ENCODE measurements at regions not wholly inside any gene's neighbourhood (a gene's known extent, or its start where the extent isn't known, plus 50 kb on each side); places are given as distances from the start of the nearest gene placed in this dataset.

DNA sequence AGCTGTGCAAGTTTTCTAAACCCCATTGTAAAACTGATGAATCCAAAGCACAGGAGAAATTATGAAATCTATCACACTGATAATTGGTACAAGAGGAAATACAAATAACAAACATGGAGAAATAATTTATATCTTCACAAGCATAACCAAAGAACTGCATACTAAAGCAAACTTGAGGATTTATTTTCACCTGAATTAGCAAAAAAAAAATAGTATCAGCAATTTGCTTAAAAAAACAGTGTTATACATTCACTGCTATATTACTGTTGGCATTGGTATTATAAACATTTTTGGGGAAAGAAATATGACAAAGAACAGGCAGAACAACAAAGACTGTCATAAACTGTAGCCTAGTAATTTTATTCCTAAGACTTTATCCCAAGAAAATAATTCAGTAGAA, 230.8 kb upstream of the NRP1 start:
- Histone ChIP-seq H3K4me1 (ENCODE audit: control insufficient read depth, insufficient read depth, low read length) (peaks cover 2% of the 10 kb centered on the region), H3K27me3 (ENCODE audit: control insufficient read depth, insufficient read depth) (no peaks in the 10 kb centered on the region), H3K4me3 (ENCODE audit: low read length) (no peak overlapping the region), H3K9me3 (ENCODE audit: control insufficient read depth, low read length) (no peaks in the 10 kb centered on the region), H3K27ac (ENCODE audit: low read length) (no peak overlapping the region)
- ATAC-seq: no peak
- DNase-seq: no peak
- intact Hi-C loops (cut with DNase I): no loop called here

DNA sequence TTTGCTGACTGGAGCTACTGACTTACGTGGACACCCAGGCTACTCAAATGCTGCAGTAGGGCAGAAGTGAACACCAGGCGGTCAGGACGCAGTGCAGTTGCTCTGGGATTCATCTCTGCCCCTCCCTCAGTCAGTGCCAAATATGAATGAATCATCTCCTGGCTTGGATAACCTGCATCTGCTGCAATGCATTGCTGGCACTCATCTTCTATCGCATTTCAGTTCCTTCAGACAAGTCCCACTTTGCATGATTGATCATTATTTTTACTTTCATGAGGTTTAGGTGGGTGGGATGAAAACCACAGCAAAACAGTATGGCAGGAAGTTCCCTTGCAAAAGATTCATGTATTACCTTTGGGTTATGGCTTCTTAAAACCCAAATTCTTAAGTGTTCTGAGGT, 224.6 kb upstream of the NRP1 start:
- intact Hi-C loops (cut with DNase I): no loop called here
- H3K27me3 ChIP-seq (ENCODE audit: control insufficient read depth, insufficient read depth): no peaks in the 10 kb centered on the region
- 57% methylated on average over 4 of the region's 4 CpGs for WGBS
- peak in 1 of 2 donors; percentile 63 for ATAC-seq
- H3K4me3 ChIP-seq (ENCODE audit: low read length): no peak overlapping the region
- no peaks in the 10 kb centered on the region for H3K9me3 ChIP-seq (ENCODE audit: control insufficient read depth, low read length)
- no peak overlapping the region for H3K27ac ChIP-seq (ENCODE audit: low read length)
- no peaks in the 10 kb centered on the region for H3K4me1 ChIP-seq (ENCODE audit: control insufficient read depth, insufficient read depth, low read length)
- peak in 2 of 3 donors; percentile 36 to 43 for DNase-seq

DNA sequence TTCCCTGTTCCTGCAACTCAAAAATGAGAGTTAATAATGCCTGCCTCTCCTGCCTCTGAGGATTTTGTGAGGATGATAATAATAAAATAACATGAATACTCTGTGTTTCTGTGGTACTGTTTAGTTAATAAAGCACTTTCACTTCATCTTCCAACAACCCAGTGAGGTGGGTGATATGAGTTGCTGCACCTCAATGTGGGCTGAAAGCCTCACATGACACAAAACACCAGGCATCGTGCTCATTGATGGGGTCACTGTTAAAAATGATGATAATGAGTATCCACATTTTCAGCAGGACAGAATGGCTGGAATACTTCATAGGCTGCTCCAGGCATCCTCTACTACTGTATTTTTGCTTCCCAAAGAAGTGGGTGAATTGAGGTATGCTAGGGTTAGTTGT, 222.8 kb upstream of the NRP1 start:
- WGBS: 75% methylated on average over 1 of the region's 1 CpG

DNA sequence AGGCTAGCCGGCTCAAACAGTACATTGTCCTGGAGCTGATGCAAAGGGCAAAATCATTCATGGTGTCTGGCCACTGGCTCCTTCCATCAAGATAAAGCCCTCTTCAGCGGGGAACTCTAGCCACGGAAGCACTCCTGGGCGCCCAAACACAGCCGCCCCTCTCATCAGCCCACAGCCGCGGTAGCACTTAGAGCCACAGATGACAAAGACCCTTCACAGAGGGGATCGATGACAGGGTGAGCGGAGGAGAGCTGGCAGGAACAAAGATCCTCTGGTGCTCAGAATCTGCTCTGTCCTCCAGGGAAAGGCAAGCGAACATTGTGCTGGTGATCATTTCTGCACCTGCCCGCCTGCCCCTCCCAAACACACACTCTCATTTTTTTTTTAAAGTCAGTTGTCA, 222.2 kb upstream of the NRP1 start:
- WGBS: 57% methylated on average over 11 of the region's 11 CpGs
- Histone ChIP-seq H3K9me3 (ENCODE audit: control insufficient read depth, low read length) (no peaks in the 10 kb centered on the region), H3K27ac (ENCODE audit: low read length) (no peak overlapping the region), H3K27me3 (ENCODE audit: control insufficient read depth, insufficient read depth) (no peaks in the 10 kb centered on the region), H3K4me1 (ENCODE audit: control insufficient read depth, insufficient read depth, low read length) (no peaks in the 10 kb centered on the region), H3K4me3 (ENCODE audit: low read length) (no peak overlapping the region)
- intact Hi-C loops (cut with DNase I): no loop called here
- ATAC-seq (no peak), DNase-seq (no peak)

More for the DNA sequence above, 222.8 kb upstream of the NRP1 start:
- Histone ChIP-seq H3K27ac (ENCODE audit: low read length) (no peak overlapping the region), H3K27me3 (ENCODE audit: control insufficient read depth, insufficient read depth) (no peaks in the 10 kb centered on the region), H3K9me3 (ENCODE audit: control insufficient read depth, low read length) (no peaks in the 10 kb centered on the region), H3K4me1 (ENCODE audit: control insufficient read depth, insufficient read depth, low read length) (no peaks in the 10 kb centered on the region), H3K4me3 (ENCODE audit: low read length) (no peak overlapping the region)
- DNase-seq (no peak), ATAC-seq (no peak)
- intact Hi-C loops (cut with DNase I): no loop called here

DNA sequence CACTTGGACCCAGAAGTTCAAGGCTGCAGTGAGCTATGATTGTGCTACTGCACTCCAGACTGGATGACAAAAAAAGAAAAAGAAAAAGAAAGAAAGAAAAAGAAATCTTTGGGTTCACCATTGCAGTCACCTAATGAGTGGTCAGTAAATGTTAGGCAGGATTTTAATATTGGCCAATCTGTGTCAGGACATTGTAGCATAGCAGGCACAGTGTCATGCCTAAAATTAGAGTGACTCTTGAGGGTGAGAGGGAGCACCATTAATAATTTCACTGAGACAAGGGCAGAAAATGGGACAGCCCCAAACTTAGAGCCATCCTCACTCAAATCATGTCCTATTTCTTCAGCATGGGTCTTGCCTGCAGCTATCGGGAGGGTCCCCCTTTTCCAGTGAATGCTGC, 221.6 kb upstream of the NRP1 start:
- no peak overlapping the region for H3K4me3 ChIP-seq (ENCODE audit: low read length)
- intact Hi-C loops (cut with DNase I): no loop called here
- H3K4me1 ChIP-seq (ENCODE audit: control insufficient read depth, insufficient read depth, low read length): no peaks in the 10 kb centered on the region
- H3K9me3 ChIP-seq (ENCODE audit: control insufficient read depth, low read length): no peaks in the 10 kb centered on the region
- 92% methylated on average over 1 of the region's 1 CpG for WGBS
- DNase-seq (no peak), ATAC-seq (no peak)
- H3K27ac ChIP-seq (ENCODE audit: low read length): no peak overlapping the region
- H3K27me3 ChIP-seq (ENCODE audit: control insufficient read depth, insufficient read depth): no peaks in the 10 kb centered on the region

DNA sequence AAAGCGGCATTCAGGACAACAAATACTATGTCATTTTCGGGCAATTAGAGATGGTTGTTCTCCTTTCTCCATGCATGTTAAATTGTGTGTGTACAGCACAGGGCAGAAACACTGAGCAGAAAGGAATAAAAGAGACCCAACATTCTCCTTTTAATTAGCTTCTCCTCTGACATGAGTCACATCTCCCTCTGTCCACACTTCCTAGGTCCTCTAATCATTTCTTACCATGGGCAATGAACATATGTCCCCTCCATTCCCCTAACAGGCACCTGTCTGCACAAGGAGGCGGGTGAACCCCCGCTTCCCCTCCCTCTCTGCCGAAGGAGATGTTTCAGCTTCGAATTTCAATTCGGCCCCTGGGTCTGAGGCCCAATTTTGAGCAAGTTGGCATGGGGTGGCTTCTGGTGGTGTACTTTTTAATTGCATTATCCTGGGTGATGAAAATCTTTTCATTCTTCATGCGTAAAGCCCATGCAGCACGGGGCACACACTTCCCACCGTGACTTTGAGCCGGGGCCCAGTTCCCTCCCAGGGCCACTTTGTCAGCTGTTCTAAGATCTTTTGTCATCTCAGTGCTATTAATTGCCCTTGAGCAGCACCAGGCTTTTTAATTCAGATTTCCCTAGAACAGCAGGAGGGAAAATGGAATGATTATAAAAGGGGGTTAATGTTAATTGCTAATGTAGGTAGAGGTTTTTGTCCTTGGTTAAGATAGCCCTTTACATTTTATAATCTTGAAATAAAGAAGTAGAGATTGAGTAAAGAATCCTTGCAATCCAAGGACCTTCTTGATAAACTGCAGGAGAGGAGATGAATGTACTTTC, 219.5 kb upstream of the NRP1 start:
- no peaks in the 10 kb centered on the region for H3K9me3 ChIP-seq (ENCODE audit: control insufficient read depth, low read length)
- no peak overlapping the region for H3K4me3 ChIP-seq (ENCODE audit: low read length)
- H3K4me1 ChIP-seq (ENCODE audit: control insufficient read depth, insufficient read depth, low read length): no peaks in the 10 kb centered on the region
- WGBS: 92% methylated on average over 11 of the region's 11 CpGs
- intact Hi-C loops (cut with DNase I): no loop called here
- no peaks in the 10 kb centered on the region for H3K27me3 ChIP-seq (ENCODE audit: control insufficient read depth, insufficient read depth)
- ATAC-seq: no peak
- no peak overlapping the region for H3K27ac ChIP-seq (ENCODE audit: low read length)
- no peak for DNase-seq

DNA sequence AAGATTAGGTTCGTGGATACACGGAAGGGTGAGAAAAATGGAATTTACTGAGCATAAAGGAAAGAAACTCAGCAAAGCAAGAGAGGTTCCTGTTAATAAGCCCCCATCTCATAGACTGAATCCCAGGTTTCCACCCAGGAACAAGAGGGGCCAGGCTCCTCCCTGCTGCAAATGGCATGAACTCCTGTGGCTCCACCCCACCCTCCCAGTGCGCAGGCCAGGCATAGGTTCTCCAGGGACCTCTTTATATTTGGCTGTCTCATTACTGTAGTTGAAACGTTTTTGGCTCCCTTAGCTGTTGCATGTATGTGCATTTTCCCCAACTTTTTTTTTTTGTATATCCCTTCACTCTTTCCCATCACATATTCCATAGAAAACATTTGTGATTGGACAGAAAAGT, 217.8 kb upstream of the NRP1 start:
- no peaks in the 10 kb centered on the region for H3K27me3 ChIP-seq (ENCODE audit: control insufficient read depth, insufficient read depth)
- intact Hi-C loops (cut with DNase I): no loop called here
- H3K27ac ChIP-seq (ENCODE audit: low read length): no peak overlapping the region
- no peaks in the 10 kb centered on the region for H3K9me3 ChIP-seq (ENCODE audit: control insufficient read depth, low read length)
- ATAC-seq: peak; percentile 48 to 62
- no peaks in the 10 kb centered on the region for H3K4me1 ChIP-seq (ENCODE audit: control insufficient read depth, insufficient read depth, low read length)
- 63% methylated on average over 4 of the region's 4 CpGs for WGBS
- no peak overlapping the region for H3K4me3 ChIP-seq (ENCODE audit: low read length)
- peak; percentile 40 to 74 (median 66) for DNase-seq

DNA sequence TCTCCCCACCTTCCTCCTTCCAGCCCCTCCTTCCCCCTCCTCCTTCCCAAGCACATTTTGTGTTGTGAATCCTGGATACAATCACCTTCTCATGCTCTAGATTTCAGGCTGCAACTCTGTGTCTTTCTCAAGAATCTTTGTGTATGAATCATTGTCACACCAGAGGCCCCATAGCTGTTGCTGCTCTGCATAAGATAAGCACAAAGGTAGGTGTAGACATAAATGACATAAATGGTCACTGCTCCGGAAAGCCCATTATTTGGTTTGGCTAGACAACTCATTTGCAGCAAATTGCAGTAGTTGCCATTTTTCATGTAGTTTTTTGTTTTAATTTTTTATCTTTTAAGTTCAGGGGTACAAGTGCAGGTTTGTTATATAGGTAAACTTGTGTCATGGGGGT, 216.3 kb upstream of the NRP1 start:
- no peak overlapping the region for H3K4me3 ChIP-seq (ENCODE audit: low read length)
- intact Hi-C loops (cut with DNase I): no loop called here

DNA sequence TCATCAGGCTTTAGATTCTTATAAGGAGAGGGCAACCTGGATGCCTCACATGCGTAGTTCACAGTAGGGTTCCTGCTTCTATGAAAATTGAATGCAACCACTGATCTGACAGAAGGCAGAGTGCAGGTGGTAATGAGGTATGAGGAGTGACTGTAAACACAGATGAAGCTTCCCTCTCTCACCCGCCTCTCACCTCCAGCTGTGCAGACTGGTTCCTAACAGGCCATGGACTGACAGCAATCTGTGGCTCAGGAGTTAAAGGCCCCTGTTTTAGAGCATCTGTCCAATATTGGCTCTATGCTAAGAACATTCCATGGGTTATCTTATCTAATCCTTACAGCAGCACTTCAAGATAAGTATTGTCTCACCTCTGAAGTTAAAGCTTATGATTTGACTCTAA, 213.5 kb upstream of the NRP1 start:
- ATAC-seq: no peak

More for the DNA sequence above, 216.3 kb upstream of the NRP1 start:
- DNase-seq (no peak), ATAC-seq (no peak)
- Histone ChIP-seq H3K27ac (ENCODE audit: low read length) (no peak overlapping the region), H3K4me1 (ENCODE audit: control insufficient read depth, insufficient read depth, low read length) (no peaks in the 10 kb centered on the region), H3K9me3 (ENCODE audit: control insufficient read depth, low read length) (no peaks in the 10 kb centered on the region), H3K27me3 (ENCODE audit: control insufficient read depth, insufficient read depth) (no peaks in the 10 kb centered on the region)
- WGBS: 87% methylated on average over 1 of the region's 1 CpG

DNA sequence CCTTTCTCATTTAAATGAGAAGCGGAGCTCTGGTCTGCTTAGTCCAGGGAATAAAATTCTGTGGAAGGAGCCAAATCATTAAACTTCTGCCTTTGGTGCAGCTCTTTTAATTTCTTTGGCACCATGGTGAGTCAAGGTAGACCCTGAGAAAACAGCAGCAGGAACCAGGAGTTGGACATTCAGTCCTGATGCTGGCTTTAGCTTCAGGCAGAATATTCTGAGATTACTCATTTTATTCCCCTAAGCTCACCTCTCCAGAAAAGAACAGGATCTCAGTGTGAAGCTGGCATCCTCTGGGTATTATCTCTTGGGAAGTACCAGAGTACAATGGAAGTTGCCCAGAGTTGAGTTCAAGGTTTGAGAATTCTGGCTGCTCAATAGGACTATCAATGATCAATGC, 211.6 kb upstream of the NRP1 start:
- intact Hi-C loops (cut with DNase I): no loop called here
- H3K27me3 ChIP-seq (ENCODE audit: control insufficient read depth, insufficient read depth): no peaks in the 10 kb centered on the region
- H3K9me3 ChIP-seq (ENCODE audit: control insufficient read depth, low read length): no peaks in the 10 kb centered on the region
- H3K4me3 ChIP-seq (ENCODE audit: low read length): no peak overlapping the region
- no peaks in the 10 kb centered on the region for H3K4me1 ChIP-seq (ENCODE audit: control insufficient read depth, insufficient read depth, low read length)
- DNase-seq (no peak), ATAC-seq (no peak)
- no peak overlapping the region for H3K27ac ChIP-seq (ENCODE audit: low read length)
- 96% methylated on average over 1 of the region's 1 CpG for WGBS

More for the DNA sequence above, 213.5 kb upstream of the NRP1 start:
- no peaks in the 10 kb centered on the region for H3K4me1 ChIP-seq (ENCODE audit: control insufficient read depth, insufficient read depth, low read length)
- intact Hi-C loops (cut with DNase I): no loop called here
- H3K27me3 ChIP-seq (ENCODE audit: control insufficient read depth, insufficient read depth): no peaks in the 10 kb centered on the region
- DNase-seq: no peak
- no peak overlapping the region for H3K27ac ChIP-seq (ENCODE audit: low read length)
- H3K9me3 ChIP-seq (ENCODE audit: control insufficient read depth, low read length): no peaks in the 10 kb centered on the region
- 98% methylated on average over 2 of the region's 2 CpGs for WGBS
- H3K4me3 ChIP-seq (ENCODE audit: low read length): no peak overlapping the region

DNA sequence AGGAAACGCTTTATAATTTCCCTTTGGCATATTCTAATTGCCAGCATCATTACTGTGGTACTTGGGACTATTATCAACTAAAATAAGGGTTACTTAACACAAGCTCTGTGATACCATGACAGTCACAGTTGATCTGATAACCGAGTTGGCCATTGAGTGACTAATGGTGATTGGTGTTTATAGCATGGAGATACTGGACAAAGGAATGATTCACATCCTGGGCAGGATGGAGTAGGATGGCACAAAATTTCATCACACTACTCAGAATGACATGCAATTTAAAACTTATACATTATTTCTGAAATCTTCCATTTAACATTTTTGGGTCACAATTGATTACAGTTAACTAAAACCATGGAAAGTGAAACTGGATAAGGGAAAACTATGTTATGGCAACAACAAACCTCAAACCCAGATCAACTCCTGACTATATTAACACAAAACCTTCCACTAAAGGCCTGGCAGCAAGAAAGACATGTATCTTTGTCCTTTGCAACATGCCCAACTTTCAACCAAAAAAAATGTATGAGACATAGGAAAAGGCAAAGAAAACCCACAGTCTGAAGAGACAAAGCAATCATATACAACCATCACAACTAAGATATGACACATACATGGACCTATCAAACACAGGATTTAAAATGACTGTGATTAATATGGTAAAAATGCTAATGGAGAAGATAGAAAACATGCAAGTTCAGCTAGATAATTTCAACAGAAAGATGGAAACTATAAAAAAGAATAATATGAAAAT, 208.5 kb upstream of the NRP1 start:
- no peak for DNase-seq
- H3K4me1 ChIP-seq (ENCODE audit: control insufficient read depth, insufficient read depth, low read length): no peaks in the 10 kb centered on the region
- WGBS: 90% methylated on average over 2 of the region's 2 CpGs
- H3K27ac ChIP-seq (ENCODE audit: low read length): no peak overlapping the region
- intact Hi-C loops (cut with DNase I): no loop called here
- no peak overlapping the region for H3K4me3 ChIP-seq (ENCODE audit: low read length)
- no peaks in the 10 kb centered on the region for H3K27me3 ChIP-seq (ENCODE audit: control insufficient read depth, insufficient read depth)
- ATAC-seq: no peak
- H3K9me3 ChIP-seq (ENCODE audit: control insufficient read depth, low read length): no peaks in the 10 kb centered on the region

Data from right cardiac atrium (tissue), 5 donors.